Suppressor macrophage treated with lipopolysaccharide for 4 hours (primary cell): ENCODE measurements at regions not wholly inside any gene's neighbourhood (a gene's known extent, or its start where the extent isn't known, plus 50 kb on each side); places are given as distances from the start of the nearest gene placed in this dataset.
"Not testable (repeated sequence)": the region's sequence is repeated elsewhere in the genome, so short reads cannot be mapped to it uniquely, and the experiment has no call there.

Experiments used
- DNase-seq: peaks from one replicate; pipeline ENCODE4 v3.0.0-alpha.2; 2020

DNA sequence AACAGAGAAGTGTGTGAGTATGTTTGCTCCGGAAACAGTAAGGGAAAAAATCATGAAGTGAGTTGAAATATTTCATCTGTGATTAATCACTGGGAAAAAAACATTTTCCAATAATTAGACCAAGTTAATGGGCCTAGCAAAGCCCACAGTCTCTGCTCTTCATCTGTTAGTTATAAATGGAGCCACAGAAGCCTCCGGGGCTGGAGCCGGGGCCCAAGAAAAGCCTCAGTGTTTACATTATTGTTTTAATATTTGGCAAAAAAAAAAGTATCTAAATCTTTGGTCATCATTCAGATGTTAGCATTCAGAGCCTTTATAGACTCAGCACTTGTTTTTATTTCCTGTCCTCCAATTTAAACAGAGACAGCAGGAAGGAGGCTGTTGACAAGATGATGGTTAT, 115.0 kb downstream of the UBE2U start:
- DNase-seq = no peak

DNA sequence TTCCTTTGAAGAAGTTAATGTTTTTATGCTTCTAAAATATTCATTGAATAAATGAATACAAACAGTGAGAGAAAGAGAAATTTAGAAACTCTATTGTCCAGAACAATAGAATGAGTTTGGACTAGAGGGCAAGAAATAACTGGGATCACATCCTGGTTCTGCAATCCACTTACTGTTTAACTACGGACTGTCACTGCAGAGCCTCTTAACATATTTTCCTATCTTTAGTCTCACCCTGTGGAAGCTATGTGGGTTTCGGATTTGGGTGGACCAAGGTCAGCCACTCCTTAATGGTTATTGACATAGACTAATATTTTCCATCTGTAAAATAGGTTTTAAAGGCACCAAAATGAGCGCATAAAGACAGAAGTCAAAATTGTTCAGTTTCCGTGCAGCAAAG, 116.6 kb downstream of the UBE2U start:
- no peak for DNase-seq

DNA sequence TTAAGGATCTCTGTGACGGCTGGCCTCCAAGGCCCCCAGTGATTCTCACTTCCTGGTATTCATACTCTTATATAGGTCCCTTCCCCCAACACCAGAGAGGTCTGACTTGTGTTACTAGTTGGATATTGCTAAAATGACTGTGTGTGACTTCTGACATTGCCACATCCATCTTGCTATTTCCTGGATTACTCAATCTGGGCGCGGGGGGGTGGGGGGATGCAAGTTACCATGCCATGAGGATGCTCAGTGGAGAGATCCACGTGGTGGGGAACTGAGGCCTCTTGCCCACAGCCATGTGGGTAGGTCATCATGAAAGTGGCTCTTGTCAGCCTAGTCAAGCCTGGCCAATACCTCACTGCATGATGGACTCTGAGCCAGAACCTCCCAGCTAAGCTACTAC, 117.0 kb downstream of the UBE2U start:
- peak; percentile 64 for DNase-seq

DNA sequence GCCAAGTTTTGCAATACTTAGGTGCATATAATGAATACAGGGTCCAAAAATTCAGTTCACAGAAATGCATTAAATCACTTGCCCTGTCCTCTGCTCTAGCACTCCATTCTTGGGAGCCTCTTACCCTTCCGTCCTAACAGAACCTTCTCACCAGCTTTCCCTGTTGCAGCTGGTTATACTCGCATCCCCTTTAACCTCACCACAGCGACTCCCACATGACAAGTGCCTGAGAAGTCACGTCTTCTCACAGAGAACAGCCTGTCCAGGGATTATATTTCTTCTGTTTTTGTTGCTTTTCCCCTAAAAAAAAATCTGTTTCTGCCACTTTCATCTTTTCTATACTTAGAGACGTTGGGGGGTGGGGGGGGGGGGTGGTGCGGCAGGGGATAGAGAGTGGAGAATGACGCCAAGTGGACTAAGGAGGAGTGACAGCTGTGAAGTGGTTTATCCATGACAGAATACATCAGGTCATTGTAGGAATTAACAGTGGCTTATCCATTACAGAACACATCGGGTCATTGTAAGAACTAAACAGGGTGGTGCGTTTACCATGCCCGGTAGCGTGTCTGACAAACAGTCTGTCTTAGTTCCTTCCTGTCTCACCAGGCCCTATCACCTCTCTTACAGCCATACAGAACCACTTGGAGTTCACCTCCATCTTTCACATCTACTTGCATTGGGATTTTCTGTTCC, 117.6 kb downstream of the UBE2U start:
- no peak for DNase-seq

DNA sequence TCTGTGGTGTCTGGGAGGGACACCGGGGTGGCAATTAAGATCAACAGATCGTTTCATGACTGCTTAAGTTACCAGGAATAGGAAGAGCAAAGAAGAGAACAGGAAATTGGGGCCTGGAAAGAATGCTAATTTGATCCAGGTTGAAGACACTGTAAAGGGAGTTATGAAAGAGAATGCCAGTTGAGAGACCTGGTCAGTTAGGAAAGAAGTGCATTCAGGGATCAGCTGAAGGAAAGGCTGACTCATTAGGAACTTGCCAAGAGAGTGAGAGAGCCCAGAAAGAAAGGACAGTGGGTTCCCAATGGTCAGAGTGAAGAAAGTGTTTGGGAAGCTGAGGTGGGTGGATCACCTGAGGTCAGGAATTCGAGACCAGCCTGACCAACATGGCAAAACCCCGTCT, 119.6 kb downstream of the UBE2U start:
- DNase-seq = no peak

DNA sequence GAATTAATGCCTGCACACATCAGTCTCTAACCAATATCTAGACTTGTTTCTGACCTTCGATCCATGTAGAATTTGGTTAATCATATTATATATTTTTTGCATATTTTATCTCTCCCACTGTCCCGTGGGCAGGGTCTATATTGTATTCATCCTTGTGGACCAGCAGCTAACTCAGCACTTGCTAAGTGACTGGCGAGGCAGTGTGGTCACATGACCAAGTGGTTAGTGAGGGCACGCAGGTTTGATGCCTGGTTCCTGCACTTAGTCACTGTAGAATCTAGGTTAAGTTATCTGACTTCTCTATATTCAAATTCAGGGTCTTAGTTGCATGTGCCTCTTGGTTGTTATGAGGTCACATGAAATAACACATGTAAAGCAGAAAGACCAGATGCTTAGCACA, 120.5 kb downstream of the UBE2U start:
- no peak for DNase-seq

DNA sequence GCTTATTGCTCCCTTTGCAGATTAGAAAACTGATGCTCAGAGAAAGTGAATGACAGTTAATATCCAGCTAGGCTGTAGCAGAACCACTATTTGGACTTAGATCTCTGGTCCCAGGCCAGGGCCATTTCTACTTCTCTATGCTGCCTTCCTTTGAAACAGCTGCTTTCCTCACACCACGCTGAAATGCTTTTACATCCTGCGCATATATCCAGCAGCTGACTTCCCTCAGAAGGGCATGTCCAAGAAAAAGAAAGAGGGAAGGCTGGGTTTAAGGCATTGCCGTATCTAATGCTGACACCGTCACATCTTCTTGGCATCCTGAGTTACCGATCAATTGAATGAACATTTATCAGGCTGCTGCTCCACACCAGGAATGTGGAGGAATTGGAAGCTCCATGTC, 122.4 kb downstream of the UBE2U start:
- DNase-seq = no peak

DNA sequence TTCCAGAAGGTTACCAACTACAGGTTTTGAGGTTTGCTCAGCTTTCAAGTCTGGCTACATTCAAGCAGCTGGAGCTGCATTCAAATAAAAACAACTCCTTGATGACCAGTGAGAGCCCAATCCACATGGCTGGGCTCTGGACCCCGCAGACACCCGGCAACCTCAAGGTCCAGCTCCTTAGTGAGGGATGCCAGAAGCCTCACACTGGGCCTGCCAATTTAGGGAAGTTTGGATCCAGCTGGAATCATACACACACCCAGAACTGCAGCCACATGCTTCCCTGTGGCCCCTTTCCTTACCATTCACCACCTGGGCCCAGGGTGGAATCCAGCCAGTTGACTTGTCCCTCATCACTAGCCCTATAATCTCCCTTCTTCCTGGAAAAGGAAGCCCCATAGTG, 123.7 kb downstream of the UBE2U start:
- no peak for DNase-seq

DNA sequence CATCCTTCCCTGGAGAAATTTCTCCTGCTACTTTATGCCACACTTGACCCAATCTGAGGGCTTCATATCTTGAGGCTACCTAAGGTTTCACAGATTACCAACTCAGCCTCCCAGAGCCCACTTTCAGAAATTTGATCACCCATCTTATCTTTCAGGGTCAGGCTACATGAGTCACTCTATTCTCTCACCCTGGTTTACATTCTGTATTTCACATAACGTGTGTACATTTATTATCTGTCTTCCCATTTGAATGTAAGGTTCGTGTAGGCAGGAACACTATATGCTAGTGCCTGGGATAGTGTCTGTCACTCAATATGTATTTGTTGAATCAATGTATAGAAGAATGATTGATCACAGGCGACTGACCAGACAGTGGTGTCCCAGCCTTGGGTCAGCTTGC, 124.8 kb downstream of the UBE2U start:
- no peak for DNase-seq

DNA sequence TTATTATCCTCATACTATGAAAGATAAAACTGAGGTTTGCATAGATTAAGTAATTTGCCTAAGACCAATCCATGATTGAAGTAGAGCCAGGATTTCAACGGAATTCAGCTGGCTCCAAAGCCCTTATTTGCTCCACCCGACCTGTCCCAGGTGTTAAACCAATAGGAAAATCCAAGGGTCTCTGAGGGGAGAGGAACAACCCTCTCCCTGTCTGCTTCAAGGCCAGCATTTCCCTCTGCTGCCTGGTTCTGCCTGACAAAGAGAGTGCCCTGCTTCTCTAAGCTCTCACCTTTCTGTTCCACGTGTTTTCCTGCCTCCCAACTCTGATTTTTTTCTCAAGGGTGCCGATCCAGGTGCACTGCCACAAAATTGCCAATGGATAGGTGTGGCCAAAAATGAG, 127.4 kb downstream of the UBE2U start:
- no peak for DNase-seq

DNA sequence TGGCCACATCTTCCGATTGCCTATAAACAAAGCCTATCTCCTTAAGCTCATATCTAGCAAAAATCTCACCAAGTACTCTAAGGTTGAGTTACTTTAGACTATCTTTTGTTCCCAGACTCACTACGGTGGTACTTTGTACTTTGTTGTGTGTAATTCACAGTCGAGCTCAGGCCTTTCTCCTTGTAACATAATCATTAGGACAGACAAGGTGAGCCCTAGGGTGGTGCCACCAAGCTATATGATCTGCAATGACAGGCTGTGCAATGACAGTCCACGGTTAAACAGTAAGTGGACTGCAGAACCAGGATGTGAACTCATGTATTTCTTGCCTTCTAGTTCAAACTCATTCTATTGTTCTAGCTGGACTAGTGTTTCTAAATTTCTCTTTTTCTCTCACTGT, 132.2 kb downstream of the UBE2U start:
- no peak for DNase-seq

DNA sequence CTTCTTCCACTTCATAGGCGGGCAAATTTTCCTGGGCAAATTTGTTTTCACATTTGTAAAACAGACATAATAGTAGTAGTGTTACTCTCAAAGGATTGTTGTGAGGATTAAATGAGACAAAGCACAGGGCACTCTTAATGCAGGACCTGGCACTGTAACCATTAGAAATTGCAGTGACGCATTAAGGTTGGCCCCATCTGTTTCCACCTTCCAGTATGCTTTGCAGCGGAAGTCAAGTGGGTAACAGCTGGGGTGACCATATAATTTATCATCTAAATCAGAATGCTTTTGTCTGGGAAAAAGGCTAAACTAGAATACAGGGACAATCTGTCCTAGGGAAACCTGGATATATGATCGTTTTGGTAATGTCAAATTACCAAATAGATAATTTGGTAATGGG, 132.5 kb upstream of the CACHD1 start:
- no peak for DNase-seq

DNA sequence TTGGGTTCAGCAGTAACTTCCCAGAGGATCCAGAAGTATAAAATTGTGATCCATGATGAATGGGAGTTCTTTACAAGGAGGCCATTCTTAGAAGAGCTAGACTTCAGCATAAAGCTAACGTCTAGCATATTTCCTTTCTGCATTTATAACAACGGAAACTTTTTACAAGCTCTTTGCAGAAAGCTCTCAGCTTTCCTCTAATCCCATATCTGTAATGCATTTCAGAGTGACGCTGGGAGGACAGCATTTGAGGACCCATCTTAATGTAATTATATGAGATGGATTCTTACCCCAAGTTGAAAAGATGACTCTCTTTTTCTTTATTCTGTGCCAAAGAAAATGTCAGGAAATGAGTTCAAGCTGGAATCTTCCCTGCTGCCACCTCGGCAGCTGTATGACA, 132.0 kb upstream of the CACHD1 start:
- no peak for DNase-seq

DNA sequence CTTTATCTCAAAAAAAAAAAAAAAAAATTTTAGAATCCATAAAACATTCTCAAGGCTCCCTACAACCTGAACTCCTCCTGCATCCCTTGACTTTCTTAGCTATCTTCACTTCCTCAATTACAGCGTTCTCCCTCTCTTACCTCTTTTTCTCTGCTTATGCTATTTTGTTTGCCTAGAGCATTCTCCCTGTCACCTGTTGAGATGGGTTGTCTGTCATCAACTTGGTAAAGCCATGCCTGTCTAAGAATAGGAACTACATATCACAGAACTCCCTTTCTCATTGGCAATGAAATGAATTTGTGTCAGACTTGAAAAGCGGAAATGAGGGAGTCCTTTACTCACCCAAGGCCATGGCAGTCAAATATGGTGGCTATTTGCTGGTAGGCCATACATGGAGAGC, 129.6 kb upstream of the CACHD1 start:
- DNase-seq = no peak

DNA sequence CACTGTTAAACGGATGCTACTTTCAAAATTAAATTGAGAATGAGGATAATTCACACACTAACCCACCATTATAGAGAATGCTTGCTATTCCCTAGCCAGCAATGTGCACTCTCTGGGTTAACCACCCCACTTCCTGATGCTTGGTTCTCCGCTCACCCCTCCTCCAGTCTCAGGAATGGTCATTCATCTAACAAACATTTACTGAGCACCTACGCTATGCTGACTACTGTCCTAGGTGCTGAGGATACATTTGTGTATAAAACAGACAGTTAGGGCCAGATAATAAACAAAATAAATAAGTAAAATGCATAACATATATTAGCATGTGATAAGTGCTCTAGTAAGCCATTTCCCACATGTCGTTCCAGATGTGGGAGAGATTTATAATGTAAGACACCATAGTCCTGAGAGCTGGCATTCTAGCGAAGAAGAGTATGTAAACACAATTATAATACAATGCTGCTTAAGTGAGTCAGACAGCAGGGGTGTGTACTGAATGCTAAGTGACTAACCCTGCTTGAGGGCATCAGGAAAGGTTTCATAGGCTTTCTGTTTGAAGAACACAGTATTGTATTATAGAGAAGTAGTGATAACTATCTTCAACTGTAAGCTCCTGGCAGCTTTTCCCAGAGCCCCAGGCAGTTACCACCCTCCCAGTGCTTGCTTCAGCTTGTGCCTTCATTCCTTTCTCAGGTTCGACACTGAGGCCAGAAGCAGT, 126.7 kb upstream of the CACHD1 start:
- no peak for DNase-seq

DNA sequence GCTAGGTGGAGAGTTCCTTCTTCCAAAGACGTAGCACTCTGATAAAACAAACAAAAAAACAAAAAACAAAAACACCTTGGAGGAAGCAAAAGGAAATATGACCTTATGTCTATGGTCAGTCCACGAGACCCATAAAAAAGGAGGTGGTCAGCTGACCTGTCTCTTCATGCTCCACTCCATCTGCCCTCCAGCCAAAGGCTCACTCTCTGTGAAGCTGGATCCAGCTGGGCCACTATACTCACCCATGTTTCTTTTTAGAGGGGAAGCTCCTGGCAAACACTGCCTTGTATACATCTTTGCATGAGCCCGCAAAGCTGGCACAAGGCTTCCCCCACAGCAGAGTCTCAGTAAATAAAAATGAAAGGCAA, 126.1 kb upstream of the CACHD1 start:
- DNase-seq = no peak

DNA sequence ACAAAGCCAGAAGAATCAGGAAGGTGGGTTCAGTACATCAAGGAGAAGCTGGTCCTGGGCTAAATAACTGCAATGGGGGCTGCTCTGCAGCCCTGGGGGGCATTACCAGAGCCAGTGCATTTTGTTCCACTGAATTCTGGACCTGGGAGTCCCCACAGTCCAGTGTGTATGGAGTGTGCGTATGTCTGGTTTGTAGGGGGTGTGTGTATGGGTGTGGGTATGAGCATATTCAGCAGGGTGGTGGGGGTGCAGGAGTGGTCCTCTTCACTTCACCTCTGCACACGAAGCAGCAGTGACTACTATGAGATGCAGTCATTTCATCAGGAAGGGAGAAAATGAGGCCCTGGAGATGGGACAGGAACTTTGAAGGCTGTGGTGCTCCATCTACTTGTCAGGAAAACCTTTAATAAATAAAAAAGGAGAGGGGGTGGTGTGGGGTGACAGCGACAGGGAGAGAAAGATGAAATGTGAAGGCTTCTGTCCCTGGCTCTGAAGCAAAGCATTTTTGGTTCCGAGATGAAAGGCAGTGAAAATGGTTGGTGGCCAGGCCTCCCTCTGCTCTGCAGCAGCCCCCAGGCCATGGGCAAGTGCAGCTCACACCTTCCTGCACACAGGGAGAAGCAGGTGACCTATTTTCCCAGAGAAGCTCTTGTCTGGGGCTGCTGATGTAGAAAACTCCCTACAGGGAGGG, 121.5 kb upstream of the CACHD1 start:
- DNase-seq = no peak

DNA sequence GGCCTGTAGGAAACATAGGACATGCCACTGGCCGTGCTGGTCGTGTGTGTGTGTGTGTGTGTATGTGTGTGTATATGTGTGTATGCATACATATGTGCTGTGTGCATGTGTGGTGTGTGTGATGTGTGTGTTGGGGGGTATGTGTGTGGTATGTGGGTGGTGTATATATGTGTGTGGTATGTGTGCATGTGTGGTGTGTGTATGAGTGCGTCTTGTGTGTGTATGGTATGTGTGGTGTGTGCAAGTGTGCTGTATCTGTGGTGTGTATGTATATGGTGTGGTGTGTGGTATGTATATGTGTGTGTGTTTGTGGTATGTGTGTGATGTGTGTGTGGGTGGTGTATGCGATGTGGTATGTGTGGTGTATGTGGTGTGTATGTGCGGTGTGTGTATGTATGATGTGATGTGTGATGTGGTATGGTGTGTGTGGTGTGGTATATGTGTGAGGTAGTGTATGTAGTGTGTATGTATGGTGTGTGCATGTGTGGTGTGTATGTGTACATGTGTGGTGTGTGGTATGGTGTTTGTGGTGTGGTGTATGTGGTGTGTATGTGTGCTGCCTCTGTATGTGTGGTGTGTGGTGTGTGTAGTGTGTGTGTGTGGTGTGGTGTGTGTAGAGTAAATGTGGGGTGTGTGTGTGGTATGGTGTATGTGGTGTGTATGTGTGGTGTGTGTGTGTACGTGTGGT, 120.8 kb upstream of the CACHD1 start:
- no peak for DNase-seq

DNA sequence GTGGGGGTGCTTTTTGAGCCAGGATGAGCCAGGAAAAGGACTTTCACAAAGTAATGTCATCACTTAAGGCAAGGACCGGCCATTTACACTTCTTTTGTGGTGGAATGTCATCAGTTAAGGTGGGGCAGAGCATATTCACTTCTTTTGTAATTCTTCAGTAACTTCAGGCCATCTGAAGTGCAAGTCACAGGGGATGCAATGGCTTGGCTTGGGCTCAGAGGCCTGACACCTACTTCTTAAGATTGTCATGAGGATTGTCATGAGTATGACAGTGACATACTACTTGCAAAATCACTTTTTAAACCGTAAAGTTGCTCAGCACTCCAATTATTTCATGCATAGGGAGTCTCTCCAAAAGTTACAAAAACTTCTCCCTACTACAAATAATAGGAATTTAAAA, 114.4 kb upstream of the CACHD1 start:
- not testable (repeated sequence) for DNase-seq

DNA sequence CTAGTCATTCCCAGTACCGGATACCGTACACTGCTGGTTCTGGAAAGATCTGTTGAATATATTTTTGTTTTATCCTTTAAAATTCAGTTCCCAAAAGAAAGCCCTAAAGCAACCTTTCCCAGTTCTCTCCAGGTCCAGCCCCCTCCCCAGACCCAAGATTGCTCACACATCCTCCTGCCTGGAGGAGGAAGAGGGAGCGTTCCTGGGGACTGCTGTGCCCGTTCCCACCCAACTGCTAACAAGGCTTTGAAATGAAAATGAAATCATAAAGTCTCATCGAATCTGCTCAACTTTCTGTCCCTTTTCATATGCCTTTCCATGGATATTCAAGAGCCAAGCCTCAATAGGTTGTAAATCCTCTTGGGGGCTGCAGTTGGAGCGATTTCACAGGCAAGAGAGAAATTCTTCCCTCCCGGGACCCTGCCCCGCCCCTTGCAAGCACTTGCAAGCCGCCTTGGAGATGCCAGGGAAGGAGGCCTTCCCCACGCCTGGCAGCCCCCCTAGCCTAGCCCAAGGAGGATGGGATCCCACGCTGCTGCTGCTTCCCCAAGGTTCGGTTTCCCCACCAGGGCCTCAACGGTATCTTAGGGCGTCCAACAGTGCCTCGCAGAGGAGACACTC, 113.2 kb upstream of the CACHD1 start:
- no peak for DNase-seq

DNA sequence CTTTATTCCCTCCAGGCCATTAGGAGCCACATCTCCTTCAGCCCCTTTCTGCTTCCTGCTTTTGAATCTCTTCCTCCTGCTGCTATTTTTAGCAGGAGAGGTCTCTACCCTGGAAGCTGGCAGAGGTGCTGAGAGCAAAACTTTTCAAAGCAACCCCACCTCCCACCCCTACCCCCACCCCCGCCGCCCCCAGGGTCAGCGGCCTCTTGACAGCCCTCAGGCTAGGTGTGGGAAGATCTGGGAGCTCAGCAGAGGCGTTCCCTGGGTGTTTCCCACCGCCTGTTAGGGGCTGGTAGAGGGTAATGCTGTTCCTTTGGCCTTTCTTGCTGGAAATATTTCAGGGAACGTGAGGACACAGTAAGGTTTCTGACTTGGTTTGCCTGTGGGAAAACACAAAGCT, 112.5 kb upstream of the CACHD1 start:
- DNase-seq = no peak

DNA sequence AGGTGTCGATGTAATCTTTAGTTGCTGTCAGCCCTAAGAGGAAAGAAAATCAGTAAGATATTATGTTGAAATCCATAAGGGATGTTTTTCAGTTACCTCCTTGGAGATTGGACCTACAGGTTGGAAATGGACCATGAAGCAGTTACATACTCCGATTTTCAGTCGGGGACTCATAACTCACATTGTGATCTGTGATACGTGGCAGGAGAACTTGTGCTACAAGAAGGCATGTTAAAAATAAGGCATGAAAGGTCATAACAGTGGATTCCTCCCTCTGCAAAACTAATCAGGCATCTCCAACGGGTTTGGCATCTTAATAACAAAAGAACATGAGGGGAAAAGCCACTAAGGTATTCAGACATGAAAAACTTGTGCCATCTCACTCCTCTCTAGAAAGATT, 111.2 kb upstream of the CACHD1 start:
- no peak for DNase-seq

DNA sequence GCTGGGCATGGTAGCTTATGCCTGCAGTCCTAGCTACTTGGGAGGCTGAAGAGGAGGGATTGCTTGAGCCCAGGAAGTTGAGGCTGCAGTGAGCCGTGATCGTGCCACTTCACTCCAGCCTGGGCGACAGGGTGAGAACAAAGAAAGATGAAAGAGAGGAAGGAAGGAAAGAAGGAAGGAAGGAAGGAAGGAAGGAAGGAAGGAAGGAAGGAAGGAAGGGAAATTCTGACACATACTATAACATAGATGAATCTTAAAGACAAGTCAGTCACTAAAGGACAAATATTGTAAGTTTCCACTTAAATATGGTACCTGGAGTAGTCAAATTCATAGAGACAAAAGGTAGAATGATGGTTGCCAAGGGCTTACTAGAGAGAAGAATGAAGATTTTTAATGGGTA, 108.0 kb upstream of the CACHD1 start:
- no peak for DNase-seq
